ENCODE measurements at regions not wholly inside any gene's neighbourhood (a gene's known extent, or its start where the extent isn't known, plus 50 kb on each side); places are given as distances from the start of the nearest gene placed in this dataset.

DNA sequence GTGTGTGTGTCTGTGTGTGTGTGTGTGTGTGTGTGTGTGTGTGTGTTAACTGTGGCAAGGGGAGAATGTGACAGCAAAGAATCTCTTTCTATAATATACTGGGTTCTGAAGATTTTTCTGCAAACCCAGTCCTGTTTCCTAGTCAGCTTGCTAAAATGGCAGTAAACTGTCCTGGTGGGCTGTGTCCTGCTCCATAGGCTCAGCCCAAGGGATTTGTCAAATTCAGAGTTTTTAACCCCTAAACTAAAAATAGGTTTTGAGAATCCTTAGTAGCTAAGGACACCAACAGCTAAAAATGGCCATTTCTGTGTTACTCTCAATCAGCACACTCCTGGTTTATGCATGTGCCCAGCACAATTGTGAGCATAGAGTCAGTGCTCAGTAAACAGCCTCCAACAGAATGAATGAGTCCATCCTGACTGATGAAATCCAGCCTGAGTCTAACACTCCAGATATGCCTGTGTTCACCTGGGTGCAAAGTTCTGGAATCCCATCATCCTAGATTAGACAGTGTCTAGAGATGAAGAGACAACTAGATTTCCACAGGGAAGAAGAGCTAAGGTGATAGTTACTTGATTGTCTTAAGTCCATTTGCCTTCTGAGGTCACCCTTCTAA lies 192.6 kb downstream of the TTC6 start:
- intact Hi-C loops (cut with DNase I): no loop called here
- ATAC-seq: no peak
- no peaks in the 10 kb centered on the region for H3K27me3 ChIP-seq (ENCODE audit: insufficient read depth in 3 of 3, low read length in 2 of 3)

DNA sequence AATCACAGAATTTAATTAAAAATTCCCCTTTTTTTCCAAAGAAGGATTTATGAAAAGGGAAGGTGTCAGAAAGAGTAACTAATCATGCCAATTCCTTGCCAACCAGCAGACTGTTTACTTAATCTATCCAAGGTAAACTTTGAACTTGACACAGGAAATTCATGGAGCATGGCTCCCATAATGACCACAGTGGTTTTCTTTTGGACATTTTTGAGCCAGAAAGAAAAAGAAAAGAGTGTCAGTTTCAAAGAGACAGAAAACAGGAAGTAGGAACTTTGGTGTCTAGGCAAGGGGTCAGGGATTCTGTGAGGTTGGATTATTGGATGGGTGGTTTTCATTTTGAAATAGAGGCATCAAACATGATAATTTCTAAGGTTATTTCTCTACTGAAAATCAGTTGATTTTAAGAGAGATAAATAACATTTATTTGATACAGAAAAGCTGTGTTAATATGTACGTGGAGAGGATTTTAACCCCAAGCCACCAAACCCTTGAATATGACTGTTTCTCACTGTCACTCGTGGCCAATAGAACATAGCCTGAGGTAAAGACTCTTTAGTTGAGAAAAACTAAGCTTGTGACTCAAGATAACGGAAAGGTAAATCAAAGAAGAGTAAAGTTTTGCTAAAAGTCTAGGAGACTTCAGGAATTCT lies 196.1 kb downstream of the TTC6 start:
- H3K27ac ChIP-seq: no peak overlapping the region
- H3K36me3 ChIP-seq (ENCODE audit: insufficient read depth in 1 of 2, low read depth in 1 of 2): no peaks in the 10 kb centered on the region
- WGBS, 3 donors: 60 to 67% (median 66%) methylated on average over 3 of the region's 3 CpGs
- H3K9me3 ChIP-seq: no peaks in the 10 kb centered on the region
- no peaks in the 10 kb centered on the region for H3K27me3 ChIP-seq (ENCODE audit: insufficient read depth in 3 of 3, low read length in 2 of 3)
- no peak for DNase-seq
- no peak for ATAC-seq
- H3K4me3 ChIP-seq: no peak overlapping the region
- H3K4me1 ChIP-seq: no peaks in the 10 kb centered on the region
- TF ChIP-seq, protein P1, sequence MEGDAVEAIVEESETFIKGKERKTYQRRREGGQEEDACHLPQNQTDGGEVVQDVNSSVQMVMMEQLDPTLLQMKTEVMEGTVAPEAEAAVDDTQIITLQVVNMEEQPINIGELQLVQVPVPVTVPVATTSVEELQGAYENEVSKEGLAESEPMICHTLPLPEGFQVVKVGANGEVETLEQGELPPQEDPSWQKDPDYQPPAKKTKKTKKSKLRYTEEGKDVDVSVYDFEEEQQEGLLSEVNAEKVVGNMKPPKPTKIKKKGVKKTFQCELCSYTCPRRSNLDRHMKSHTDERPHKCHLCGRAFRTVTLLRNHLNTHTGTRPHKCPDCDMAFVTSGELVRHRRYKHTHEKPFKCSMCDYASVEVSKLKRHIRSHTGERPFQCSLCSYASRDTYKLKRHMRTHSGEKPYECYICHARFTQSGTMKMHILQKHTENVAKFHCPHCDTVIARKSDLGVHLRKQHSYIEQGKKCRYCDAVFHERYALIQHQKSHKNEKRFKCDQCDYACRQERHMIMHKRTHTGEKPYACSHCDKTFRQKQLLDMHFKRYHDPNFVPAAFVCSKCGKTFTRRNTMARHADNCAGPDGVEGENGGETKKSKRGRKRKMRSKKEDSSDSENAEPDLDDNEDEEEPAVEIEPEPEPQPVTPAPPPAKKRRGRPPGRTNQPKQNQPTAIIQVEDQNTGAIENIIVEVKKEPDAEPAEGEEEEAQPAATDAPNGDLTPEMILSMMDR (IDR thresholded peaks at IDR 0.05): no peak
- intact Hi-C loops (cut with DNase I): no loop called here

More for the DNA sequence above, 192.6 kb downstream of the TTC6 start:
- Histone ChIP-seq H3K4me3 (no peak overlapping the region), H3K36me3 (ENCODE audit: insufficient read depth in 1 of 2, low read depth in 1 of 2) (no peaks in the 10 kb centered on the region), H3K27ac (no peak overlapping the region), H3K9me3 (no peaks in the 10 kb centered on the region), H3K4me1 (no peaks in the 10 kb centered on the region)
- no peak for DNase-seq
- TF ChIP-seq, protein P1 (IDR thresholded peaks at IDR 0.05): no peak

DNA sequence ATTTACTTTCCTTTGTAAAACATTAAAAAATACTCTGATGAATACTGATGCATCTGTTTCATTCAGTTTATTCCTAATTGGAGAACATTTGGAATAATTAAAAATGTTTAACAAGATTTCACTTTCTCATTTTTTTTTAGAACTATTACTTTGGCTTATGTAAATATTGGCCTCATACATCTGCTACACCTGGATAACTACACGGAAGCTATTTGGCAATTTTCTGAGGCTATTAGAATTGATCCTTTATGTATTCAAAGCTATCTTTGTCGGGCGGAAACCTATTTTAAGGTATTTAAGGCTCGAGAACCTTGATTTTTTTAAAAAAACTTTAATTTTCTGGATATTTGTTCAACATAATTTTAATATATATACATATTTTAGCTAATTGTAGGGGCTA lies 196.7 kb downstream of the TTC6 start:
- DNase-seq: no peak
- no peak overlapping the region for H3K27ac ChIP-seq
- H3K4me1 ChIP-seq: no peaks in the 10 kb centered on the region
- H3K27me3 ChIP-seq (ENCODE audit: insufficient read depth in 3 of 3, low read length in 2 of 3): no peaks in the 10 kb centered on the region
- no peaks in the 10 kb centered on the region for H3K36me3 ChIP-seq (ENCODE audit: insufficient read depth in 1 of 2, low read depth in 1 of 2)
- intact Hi-C loops (cut with DNase I): no loop called here
- H3K9me3 ChIP-seq: no peaks in the 10 kb centered on the region
- no peak for ATAC-seq
- 81 to 84% (median 83%) methylated on average over 4 of the region's 4 CpGs for WGBS, 3 donors
- TF ChIP-seq, protein P1 (IDR thresholded peaks at IDR 0.05): no peak
- no peak overlapping the region for H3K4me3 ChIP-seq

DNA sequence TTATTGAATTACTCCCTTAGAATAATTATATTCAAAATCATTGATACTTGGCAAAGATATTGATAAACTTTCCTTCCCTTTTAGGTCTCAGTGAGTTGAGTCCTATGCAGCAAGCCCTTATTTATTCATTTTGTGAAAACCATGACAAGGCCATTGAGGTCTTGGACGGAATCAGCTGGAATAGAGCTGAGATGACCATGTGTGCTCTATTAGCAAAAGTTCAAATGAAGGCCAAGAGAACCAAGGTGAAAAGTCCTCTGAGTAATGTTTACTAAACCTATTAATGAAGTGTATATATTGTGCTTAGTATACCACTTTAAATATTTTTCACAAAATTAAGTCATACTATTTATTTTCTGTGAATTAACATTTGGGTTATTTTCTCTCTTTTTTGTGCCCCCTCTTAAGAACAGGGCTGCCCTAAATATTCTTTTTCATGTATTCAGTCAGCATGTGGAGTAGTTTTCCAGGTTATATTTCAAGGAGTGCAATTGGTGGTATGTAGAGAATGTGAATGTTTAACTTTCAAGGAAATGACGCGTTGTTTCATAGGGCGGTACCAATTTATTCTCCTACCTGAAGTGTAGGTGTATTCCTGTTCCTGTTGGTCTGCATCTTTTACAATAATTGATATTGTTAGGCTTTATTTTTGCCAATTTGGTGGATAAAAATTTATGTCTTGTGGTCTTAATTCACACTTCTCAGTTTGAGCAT lies 201.4 kb downstream of the TTC6 start:
- Histone ChIP-seq H3K4me3 (no peak overlapping the region), H3K4me1 (no peaks in the 10 kb centered on the region), H3K27ac (no peak overlapping the region), H3K9me3 (no peaks in the 10 kb centered on the region), H3K36me3 (ENCODE audit: insufficient read depth in 1 of 2, low read depth in 1 of 2) (no peaks in the 10 kb centered on the region), H3K27me3 (ENCODE audit: insufficient read depth in 3 of 3, low read length in 2 of 3) (no peaks in the 10 kb centered on the region)
- intact Hi-C loops (cut with DNase I): no loop called here
- ATAC-seq (no peak), DNase-seq (no peak)
- 73 to 79% (median 77%) methylated on average over 4 of the region's 4 CpGs for WGBS, 3 donors
- TF ChIP-seq, protein P1 (IDR thresholded peaks at IDR 0.05): no peak

All from psoas muscle (tissue), 7 donors.